ENCODE measurements at regions not wholly inside any gene's neighbourhood (a gene's known extent, or its start where the extent isn't known, plus 50 kb on each side); places are given as distances from the start of the nearest gene placed in this dataset.

GRCh38 chr13:21767032-21767431 lies 96.2 kb downstream of the FGF9 start:
- no peak overlapping the region for H3K27ac ChIP-seq
- no peak for TF ChIP-seq CTCF (IDR thresholded peaks at IDR 0.05)
- H3K4me1 ChIP-seq: no peaks in the 10 kb centered on the region
- no peaks in the 10 kb centered on the region for H3K36me3 ChIP-seq
- DNase-seq: no peak
- no peaks in the 10 kb centered on the region for H3K9me3 ChIP-seq
- H3K27me3 ChIP-seq: no peaks in the 10 kb centered on the region
- H3K4me3 ChIP-seq: no peak overlapping the region

- no peak overlapping the region for H3K4me3 ChIP-seq
- H3K4me1 ChIP-seq: no peaks in the 10 kb centered on the region
- H3K27ac ChIP-seq: no peak overlapping the region
- no peaks in the 10 kb centered on the region for H3K27me3 ChIP-seq
- no peaks in the 10 kb centered on the region for H3K36me3 ChIP-seq
- no peaks in the 10 kb centered on the region for H3K9me3 ChIP-seq
- no peak for TF ChIP-seq CTCF (IDR thresholded peaks at IDR 0.05)
- TF ChIP-seq POLR2A (IDR thresholded peaks at IDR 0.05): no peak
- no peak for DNase-seq
Measured at GRCh38 chr13:21771075-21771474, 100.2 kb downstream of the FGF9 start.

- no peak overlapping the region for H3K27ac ChIP-seq
- H3K9me3 ChIP-seq: no peaks in the 10 kb centered on the region
- H3K4me1 ChIP-seq: no peaks in the 10 kb centered on the region
- no peak for DNase-seq
- H3K4me3 ChIP-seq: no peak overlapping the region
- H3K27me3 ChIP-seq: no peaks in the 10 kb centered on the region
- no peak for TF ChIP-seq POLR2A (IDR thresholded peaks at IDR 0.05)
- no peak for TF ChIP-seq CTCF (IDR thresholded peaks at IDR 0.05)
- H3K36me3 ChIP-seq: no peaks in the 10 kb centered on the region
Measured at GRCh38 chr13:21777166-21777565, 106.3 kb downstream of the FGF9 start.

GRCh38 chr13:21777813-21778212 lies 106.9 kb downstream of the FGF9 start:
- no peak for DNase-seq
- Histone ChIP-seq H3K27ac (no peak overlapping the region), H3K4me3 (no peak overlapping the region), H3K9me3 (no peaks in the 10 kb centered on the region), H3K4me1 (no peaks in the 10 kb centered on the region), H3K36me3 (no peaks in the 10 kb centered on the region), H3K27me3 (no peaks in the 10 kb centered on the region)
- TF ChIP-seq POLR2A (IDR thresholded peaks at IDR 0.05): no peak
- no peak for TF ChIP-seq CTCF (IDR thresholded peaks at IDR 0.05)

GRCh38 chr13:21782736-21783135 lies 111.9 kb downstream of the FGF9 start:
- no peaks in the 10 kb centered on the region for H3K36me3 ChIP-seq
- no peaks in the 10 kb centered on the region for H3K27me3 ChIP-seq
- no peaks in the 10 kb centered on the region for H3K4me1 ChIP-seq
- H3K4me3 ChIP-seq: no peak overlapping the region
- H3K27ac ChIP-seq: peak overlapping the region in 1 of 4 donors; percentile 41
- no peaks in the 10 kb centered on the region for H3K9me3 ChIP-seq
- no peak for DNase-seq
- TF ChIP-seq POLR2A (IDR thresholded peaks at IDR 0.05) (no peak), CTCF (IDR thresholded peaks at IDR 0.05) (no peak)

- Histone ChIP-seq H3K4me1 (no peaks in the 10 kb centered on the region), H3K9me3 (no peaks in the 10 kb centered on the region), H3K36me3 (no peaks in the 10 kb centered on the region), H3K27me3 (no peaks in the 10 kb centered on the region), H3K4me3 (no peak overlapping the region), H3K27ac (no peak overlapping the region)
- TF ChIP-seq CTCF (IDR thresholded peaks at IDR 0.05): no peak
- no peak for TF ChIP-seq POLR2A (IDR thresholded peaks at IDR 0.05)
- no peak for DNase-seq
Measured at GRCh38 chr13:21785990-21786389, 115.1 kb downstream of the FGF9 start.
